ENCODE measurements at regions not wholly inside any gene's neighbourhood (a gene's known extent, or its start where the extent isn't known, plus 50 kb on each side); places are given as distances from the start of the nearest gene placed in this dataset.
"Not testable (repeated sequence)": the region's sequence is repeated elsewhere in the genome, so short reads cannot be mapped to it uniquely, and the experiment has no call there.

DNA sequence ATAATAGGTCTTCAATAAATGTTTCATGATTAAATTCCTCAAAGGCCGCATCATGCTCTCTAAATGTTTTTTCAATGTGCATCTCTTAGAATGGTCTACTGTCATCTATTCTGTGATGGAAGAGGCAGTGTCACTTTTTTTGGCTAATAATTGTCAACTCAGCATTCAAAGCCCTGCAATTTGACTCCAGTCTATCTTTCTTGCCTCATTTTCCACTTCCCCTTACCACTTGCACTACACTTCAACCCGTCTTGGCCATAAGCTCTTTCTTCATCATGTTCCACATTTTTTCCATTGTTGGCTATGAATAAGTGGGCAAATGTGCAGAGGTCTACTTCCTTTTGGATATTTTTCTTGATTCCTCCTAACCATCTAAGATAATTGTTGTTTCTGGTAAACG is 59.2 kb upstream of the POMZP3 start:
- not testable (repeated sequence) for TF ChIP-seq POLR2A (IDR thresholded peaks at IDR 0.05)
- TF ChIP-seq, protein P1, sequence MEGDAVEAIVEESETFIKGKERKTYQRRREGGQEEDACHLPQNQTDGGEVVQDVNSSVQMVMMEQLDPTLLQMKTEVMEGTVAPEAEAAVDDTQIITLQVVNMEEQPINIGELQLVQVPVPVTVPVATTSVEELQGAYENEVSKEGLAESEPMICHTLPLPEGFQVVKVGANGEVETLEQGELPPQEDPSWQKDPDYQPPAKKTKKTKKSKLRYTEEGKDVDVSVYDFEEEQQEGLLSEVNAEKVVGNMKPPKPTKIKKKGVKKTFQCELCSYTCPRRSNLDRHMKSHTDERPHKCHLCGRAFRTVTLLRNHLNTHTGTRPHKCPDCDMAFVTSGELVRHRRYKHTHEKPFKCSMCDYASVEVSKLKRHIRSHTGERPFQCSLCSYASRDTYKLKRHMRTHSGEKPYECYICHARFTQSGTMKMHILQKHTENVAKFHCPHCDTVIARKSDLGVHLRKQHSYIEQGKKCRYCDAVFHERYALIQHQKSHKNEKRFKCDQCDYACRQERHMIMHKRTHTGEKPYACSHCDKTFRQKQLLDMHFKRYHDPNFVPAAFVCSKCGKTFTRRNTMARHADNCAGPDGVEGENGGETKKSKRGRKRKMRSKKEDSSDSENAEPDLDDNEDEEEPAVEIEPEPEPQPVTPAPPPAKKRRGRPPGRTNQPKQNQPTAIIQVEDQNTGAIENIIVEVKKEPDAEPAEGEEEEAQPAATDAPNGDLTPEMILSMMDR (IDR thresholded peaks at IDR 0.05), result not testable (repeated sequence)

All from lower leg skin (tissue), 3 donors.